ENCODE measurements at regions not wholly inside any gene's neighbourhood (a gene's known extent, or its start where the extent isn't known, plus 50 kb on each side); places are given as distances from the start of the nearest gene placed in this dataset.

DNA sequence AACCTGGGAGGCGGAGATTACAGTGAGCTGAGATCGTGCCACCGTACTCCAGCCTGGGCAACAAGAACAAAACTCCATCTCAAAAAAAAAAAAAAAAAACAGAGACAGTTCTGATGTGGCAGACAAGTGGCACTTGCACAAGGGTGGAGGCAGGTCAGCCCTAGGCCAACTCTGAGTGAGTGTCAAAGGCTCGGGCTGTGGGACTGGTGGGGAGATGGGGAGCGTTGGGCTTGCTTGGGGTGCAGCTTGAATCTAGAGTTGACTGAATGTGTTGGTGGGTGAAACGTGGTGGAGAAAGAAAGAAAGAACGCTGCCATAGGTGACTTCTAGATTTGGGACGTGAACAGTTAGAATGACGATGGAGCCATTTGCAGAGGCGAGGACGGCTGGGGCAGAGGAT is 121.3 kb upstream of the SPACA7 start:
- 91 to 92% methylated on average over 11 of the region's 11 CpGs for WGBS, 2 donors
- Histone ChIP-seq H3K27me3 (no peaks in the 10 kb centered on the region), H3K36me3 (no peaks in the 10 kb centered on the region), H3K4me1 (no peaks in the 10 kb centered on the region), H3K4me3 (replicated peaks in 1 of 3) (no peak overlapping the region), H3K27ac (no peak overlapping the region), H3K9me3 (no peaks in the 10 kb centered on the region)
- TF ChIP-seq, protein P1, sequence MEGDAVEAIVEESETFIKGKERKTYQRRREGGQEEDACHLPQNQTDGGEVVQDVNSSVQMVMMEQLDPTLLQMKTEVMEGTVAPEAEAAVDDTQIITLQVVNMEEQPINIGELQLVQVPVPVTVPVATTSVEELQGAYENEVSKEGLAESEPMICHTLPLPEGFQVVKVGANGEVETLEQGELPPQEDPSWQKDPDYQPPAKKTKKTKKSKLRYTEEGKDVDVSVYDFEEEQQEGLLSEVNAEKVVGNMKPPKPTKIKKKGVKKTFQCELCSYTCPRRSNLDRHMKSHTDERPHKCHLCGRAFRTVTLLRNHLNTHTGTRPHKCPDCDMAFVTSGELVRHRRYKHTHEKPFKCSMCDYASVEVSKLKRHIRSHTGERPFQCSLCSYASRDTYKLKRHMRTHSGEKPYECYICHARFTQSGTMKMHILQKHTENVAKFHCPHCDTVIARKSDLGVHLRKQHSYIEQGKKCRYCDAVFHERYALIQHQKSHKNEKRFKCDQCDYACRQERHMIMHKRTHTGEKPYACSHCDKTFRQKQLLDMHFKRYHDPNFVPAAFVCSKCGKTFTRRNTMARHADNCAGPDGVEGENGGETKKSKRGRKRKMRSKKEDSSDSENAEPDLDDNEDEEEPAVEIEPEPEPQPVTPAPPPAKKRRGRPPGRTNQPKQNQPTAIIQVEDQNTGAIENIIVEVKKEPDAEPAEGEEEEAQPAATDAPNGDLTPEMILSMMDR (IDR thresholded peaks at IDR 0.05) = no peak
- TF ChIP-seq POLR2A (IDR thresholded peaks at IDR 0.05) = no peak
- intact Hi-C loops (cut with DNase I) = no loop called here
- DNase-seq = no peak

DNA sequence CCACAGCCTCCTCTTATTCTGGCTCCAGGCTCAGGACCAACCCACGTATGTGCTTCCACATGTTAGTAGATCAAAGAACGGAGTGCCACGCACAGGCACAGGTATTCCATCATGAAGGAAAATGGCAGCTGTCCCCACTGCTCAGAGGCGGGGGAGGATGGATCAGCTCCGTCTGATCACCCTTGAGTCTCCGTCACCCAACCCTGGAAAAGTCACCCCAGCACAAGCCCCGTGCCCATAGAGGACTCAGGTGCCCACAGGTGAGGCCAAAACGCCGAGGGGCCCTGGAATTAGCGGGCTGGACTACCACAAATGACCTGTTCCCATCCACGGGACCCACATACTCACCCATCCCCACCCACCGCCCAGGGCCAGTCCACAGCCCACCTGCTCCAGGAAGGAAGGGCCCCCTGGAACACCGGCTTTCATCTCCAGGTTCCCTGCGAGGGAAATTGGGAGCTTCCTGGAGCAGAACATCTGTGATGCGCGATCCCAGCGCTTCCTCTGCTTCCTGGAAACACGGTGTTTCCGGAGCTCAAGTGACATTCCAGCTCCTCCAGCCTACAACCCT is 120.5 kb upstream of the SPACA7 start:
- TF ChIP-seq, protein P1 (IDR thresholded peaks at IDR 0.05) = no peak
- WGBS, 2 donors = 84 to 89% methylated on average over 14 to 19 of the region's 19 CpGs
- no peak overlapping the region for H3K27ac ChIP-seq
- no peaks in the 10 kb centered on the region for H3K36me3 ChIP-seq
- no peak overlapping the region for H3K4me3 ChIP-seq (replicated peaks in 1 of 3)
- no peaks in the 10 kb centered on the region for H3K27me3 ChIP-seq
- H3K4me1 ChIP-seq = no peaks in the 10 kb centered on the region
- intact Hi-C loops (cut with DNase I) = no loop called here
- DNase-seq = no peak
- no peaks in the 10 kb centered on the region for H3K9me3 ChIP-seq

DNA sequence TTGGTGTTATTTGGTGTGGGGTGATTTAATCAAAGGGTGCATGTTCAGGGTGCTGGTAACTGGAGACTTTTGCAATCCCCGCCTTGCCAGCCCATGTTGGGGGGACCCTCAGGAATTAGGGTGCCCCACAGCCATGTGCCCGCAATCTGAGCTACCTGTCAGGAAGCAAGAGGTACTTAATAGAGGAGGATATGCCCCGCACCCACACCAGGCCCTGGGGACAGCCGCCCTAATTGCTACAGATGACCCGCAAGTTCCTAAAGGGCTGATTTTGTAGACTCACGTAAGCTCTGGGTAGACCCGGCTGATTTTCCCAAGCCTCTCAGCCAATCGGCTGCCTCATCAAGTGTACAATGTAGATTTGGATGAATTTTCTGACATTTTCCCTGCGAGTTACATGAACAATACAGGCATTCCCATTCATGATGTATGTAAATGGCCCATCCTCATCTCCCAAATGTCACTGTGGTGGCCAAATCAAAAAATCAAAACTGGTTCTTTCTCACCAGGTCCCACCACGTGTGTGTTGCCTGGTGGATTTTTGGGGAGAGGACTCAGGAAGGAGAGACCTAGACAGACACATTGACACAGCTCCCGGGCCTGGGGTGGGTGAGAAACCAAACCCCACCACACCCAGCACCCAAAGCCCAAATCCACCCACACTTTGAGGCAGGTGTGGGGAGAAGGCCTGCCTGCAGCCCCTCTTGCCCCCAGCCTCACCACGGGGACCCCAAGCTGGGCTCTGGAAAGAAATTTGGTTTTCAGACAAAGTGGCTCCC is 119.2 kb upstream of the SPACA7 start:
- no peak for TF ChIP-seq POLR2A (IDR thresholded peaks at IDR 0.05)
- TF ChIP-seq, protein P1 (IDR thresholded peaks at IDR 0.05) = no peak
- Histone ChIP-seq H3K27ac (no peak overlapping the region), H3K4me3 (replicated peaks in 1 of 3) (no peak overlapping the region), H3K27me3 (no peaks in the 10 kb centered on the region), H3K4me1 (no peaks in the 10 kb centered on the region), H3K36me3 (no peaks in the 10 kb centered on the region), H3K9me3 (no peaks in the 10 kb centered on the region)
- DNase-seq = no peak
- WGBS, 2 donors = 89 to 92% methylated on average over 12 of the region's 12 CpGs
- intact Hi-C loops (cut with DNase I) = no loop called here

DNA sequence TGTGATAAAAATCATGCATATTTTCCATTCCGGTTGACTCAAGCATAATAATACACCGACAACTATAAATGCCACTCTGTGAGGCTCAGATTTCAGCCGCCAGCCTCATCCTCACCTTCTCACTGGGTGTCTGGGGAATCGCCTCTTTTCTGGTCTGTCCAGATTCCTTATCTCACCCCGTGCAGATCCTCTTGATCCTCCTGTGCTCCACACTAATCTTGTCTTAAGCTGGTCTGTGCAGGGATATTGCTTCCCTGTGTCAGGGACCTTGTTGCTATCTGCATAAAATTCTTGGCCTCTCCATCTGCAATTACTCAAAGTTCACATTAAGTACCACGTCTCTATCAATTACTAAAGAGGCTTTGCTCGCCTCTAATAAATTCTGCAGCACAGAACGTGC is 116.6 kb upstream of the SPACA7 start:
- no peaks in the 10 kb centered on the region for H3K9me3 ChIP-seq
- 57 to 62% methylated on average over 8 of the region's 8 CpGs for WGBS, 2 donors
- intact Hi-C loops (cut with DNase I) = no loop called here
- no peaks in the 10 kb centered on the region for H3K4me1 ChIP-seq
- no peaks in the 10 kb centered on the region for H3K27me3 ChIP-seq
- no peak for DNase-seq
- H3K4me3 ChIP-seq (replicated peaks in 1 of 3) = no peak overlapping the region
- TF ChIP-seq, protein P1 (IDR thresholded peaks at IDR 0.05) = no peak
- TF ChIP-seq POLR2A (IDR thresholded peaks at IDR 0.05) = no peak
- no peaks in the 10 kb centered on the region for H3K36me3 ChIP-seq
- H3K27ac ChIP-seq = no peak overlapping the region

Measured in thyroid gland (tissue), 4 donors.